ENCODE measurements at regions not wholly inside any gene's neighbourhood (a gene's known extent, or its start where the extent isn't known, plus 50 kb on each side); places are given as distances from the start of the nearest gene placed in this dataset.

DNA sequence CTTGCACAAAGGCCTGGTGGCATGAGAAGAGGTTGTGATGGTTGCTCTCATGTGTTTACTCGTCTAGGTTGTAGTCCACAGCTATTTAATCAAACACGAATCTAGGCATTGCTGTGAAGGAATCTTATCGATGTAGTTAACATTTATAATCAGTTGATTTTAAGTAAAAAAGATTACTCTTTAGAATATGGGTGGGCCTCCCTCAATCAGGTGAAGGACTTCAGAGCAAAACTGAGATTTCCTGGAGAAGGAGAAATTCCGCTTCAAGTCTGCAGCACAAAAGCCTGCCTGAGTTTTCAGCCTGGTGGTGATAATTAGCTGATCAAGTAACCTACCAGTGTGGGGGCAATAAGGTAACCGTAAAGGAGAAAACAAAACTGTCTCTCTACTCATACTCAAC, 523.6 kb downstream of the GRIN2A start:
- Histone ChIP-seq H3K9me3 (no peaks in the 10 kb centered on the region), H3K27ac (no peak overlapping the region), H3K4me3 (no peak overlapping the region), H3K36me3 (no peaks in the 10 kb centered on the region), H3K4me1 (no peaks in the 10 kb centered on the region), H3K27me3 (no peaks in the 10 kb centered on the region)
- DNase-seq = no peak
- intact Hi-C loops (cut with DNase I; ENCODE audit: low total_unique reads) = no loop called here
- TF ChIP-seq CTCF (IDR thresholded peaks at IDR 0.05) (no peak), POLR2A (IDR thresholded peaks at IDR 0.05) (no peak)

DNA sequence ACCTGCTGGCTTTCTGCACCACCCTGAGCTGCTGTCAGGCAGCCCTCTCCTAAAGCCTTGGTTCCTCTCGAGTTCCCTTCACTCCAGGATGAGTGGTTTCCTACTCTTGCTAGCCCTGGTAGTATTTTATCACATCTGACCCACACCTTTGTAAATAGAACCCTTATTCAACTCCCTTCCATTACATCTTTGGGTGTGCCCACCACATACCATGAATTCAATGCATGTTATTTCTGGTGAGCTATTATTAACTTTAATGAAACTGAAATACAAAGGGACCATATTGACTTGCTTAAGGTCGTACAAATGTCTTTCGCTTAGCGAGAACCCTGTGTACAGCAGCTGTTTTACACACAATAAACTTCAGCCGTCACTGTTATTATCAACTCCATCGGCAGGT, 521.3 kb downstream of the GRIN2A start:
- Histone ChIP-seq H3K27ac (no peak overlapping the region), H3K36me3 (no peaks in the 10 kb centered on the region), H3K4me1 (no peaks in the 10 kb centered on the region), H3K9me3 (no peaks in the 10 kb centered on the region), H3K27me3 (no peaks in the 10 kb centered on the region), H3K4me3 (no peak overlapping the region)
- TF ChIP-seq POLR2A (IDR thresholded peaks at IDR 0.05) (no peak), CTCF (IDR thresholded peaks at IDR 0.05) (no peak)
- no peak for DNase-seq
- intact Hi-C loops (cut with DNase I; ENCODE audit: low total_unique reads) = no loop called here

DNA sequence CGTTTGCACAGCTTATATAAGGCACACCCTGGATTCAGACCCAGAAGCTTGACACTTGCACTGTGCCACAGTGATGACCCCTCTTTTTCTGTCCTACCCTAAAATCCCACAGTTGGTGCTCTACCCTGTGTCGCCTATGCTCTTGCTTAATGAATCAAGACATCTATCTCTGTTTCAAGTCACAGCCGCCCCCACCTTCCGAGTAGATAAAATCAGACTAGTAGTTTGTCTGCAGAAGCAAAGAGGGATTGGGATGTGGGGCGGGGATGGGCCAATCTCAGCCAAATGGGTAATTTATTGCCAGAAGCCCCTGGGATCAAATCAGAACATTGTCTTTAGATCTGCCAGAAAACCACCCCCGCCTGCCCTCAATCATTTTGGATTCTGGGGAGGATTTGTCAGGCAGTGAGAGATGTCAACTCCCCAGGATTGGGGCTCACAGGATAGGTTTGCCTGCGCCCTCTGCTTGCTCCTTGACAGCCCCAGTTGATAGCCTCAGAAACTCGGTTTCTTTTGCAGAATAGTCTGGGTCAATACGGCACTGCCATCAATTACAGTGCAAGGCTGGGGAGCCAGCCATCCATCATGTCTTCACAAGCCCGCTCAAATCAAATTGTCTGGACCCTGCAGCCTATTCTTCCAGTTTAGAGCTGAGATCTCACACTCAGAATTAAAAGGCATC, 520.8 kb downstream of the GRIN2A start:
- Histone ChIP-seq H3K27me3 (no peaks in the 10 kb centered on the region), H3K4me1 (no peaks in the 10 kb centered on the region), H3K9me3 (no peaks in the 10 kb centered on the region), H3K4me3 (no peak overlapping the region), H3K36me3 (no peaks in the 10 kb centered on the region), H3K27ac (no peak overlapping the region)
- intact Hi-C loops (cut with DNase I; ENCODE audit: low total_unique reads) = no loop called here
- DNase-seq = no peak
- TF ChIP-seq POLR2A (IDR thresholded peaks at IDR 0.05) = no peak
- no peak for TF ChIP-seq CTCF (IDR thresholded peaks at IDR 0.05)

DNA sequence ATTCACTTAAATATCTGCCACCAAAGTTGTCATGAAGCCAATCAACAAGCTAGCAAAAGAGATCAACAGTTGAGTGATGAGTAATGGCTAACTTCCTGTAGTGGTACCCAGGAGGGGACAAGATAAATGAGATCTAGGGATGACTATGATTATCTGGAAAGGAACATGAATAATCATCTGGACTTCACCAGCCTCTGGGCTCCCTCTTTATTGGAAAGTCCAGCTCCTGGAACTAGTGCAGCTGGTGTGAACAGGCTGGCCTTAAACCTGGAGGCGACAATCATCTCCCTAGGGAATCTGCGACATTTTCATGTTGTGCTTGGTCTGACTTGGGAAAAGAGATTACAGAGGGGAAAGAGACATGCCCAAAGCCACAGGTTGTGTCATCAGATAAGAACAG, 518.6 kb downstream of the GRIN2A start:
- H3K4me1 ChIP-seq = no peaks in the 10 kb centered on the region
- intact Hi-C loops (cut with DNase I; ENCODE audit: low total_unique reads) = no loop called here
- H3K27ac ChIP-seq = no peak overlapping the region
- no peaks in the 10 kb centered on the region for H3K9me3 ChIP-seq
- H3K36me3 ChIP-seq = no peaks in the 10 kb centered on the region
- H3K27me3 ChIP-seq = no peaks in the 10 kb centered on the region
- DNase-seq = no peak
- H3K4me3 ChIP-seq = no peak overlapping the region
- TF ChIP-seq POLR2A (IDR thresholded peaks at IDR 0.05) (no peak), CTCF (IDR thresholded peaks at IDR 0.05) (no peak)

GRCh38 chr16:9665851-9666271, 516.4 kb downstream of the GRIN2A start:
- no peaks in the 10 kb centered on the region for H3K9me3 ChIP-seq

More at GRCh38 chr16:9665851-9666271, 516.4 kb downstream of the GRIN2A start:
- H3K27ac ChIP-seq = no peak overlapping the region
- H3K27me3 ChIP-seq = no peaks in the 10 kb centered on the region
- no peaks in the 10 kb centered on the region for H3K4me1 ChIP-seq
- TF ChIP-seq POLR2A (IDR thresholded peaks at IDR 0.05) (no peak), CTCF (IDR thresholded peaks at IDR 0.05) (no peak)
- no peak overlapping the region for H3K4me3 ChIP-seq
- H3K36me3 ChIP-seq = no peaks in the 10 kb centered on the region
- intact Hi-C loops (cut with DNase I; ENCODE audit: low total_unique reads) = no loop called here
- no peak for DNase-seq

Data from uterus (tissue), 3 donors.